HG03432 (cell line): ENCODE measurements at regions not wholly inside any gene's neighbourhood (a gene's known extent, or its start where the extent isn't known, plus 50 kb on each side); places are given as distances from the start of the nearest gene placed in this dataset.
"Not testable (repeated sequence)": the region's sequence is repeated elsewhere in the genome, so short reads cannot be mapped to it uniquely, and the experiment has no call there.

ENCODE experiments used
- ATAC-seq: cut with Tn5 transposase; IDR thresholded peaks from one replicate; pipeline ENCODE4 v1.9.1; 2021; ENCODE audit warnings: mild to moderate bottlenecking, moderate library complexity; ENCODE audit not compliant: unreplicated experiment

DNA sequence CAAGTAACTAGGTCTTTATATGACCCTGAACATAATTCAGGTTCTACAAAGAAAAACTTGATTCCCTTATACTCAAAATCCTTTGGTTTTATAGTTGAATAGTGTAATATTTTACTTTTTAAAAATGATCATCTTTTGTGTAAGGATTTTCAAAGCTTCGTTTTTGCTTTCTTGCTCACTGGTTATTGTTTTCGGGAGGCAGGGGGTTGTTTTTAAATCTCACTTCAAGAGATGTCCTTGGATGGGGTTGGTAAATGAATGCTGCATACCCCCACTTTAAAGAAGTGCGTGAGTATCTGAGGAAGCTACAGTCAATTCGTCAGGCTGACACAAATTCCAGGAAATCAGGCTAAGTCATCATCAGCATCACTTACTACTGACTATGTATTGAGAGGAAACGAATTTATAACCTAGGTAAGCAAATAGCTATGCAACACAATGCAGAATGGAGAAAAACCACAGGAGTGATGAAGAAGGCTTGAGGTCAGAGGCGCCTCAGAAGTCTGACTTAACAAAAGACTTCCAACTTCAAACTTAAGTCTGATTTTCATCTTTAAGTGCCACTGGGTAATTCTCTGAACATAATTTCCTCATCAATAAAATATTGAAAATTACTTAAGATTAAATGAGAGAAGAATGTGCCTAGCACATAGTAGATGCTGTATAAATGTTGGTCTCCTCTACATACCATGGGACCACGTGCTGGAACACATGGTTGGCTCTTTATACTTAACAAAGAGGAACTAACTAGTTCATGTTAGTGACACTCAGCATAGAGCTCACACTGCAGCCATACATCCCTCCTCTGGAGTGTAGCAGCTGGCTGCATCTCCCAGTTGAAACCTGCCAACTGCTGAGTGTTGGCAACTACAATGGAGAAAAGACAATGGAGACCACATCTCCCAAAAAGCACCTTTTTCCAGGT is 106.0 kb upstream of the KIF2A start:
- ATAC-seq: no peak

DNA sequence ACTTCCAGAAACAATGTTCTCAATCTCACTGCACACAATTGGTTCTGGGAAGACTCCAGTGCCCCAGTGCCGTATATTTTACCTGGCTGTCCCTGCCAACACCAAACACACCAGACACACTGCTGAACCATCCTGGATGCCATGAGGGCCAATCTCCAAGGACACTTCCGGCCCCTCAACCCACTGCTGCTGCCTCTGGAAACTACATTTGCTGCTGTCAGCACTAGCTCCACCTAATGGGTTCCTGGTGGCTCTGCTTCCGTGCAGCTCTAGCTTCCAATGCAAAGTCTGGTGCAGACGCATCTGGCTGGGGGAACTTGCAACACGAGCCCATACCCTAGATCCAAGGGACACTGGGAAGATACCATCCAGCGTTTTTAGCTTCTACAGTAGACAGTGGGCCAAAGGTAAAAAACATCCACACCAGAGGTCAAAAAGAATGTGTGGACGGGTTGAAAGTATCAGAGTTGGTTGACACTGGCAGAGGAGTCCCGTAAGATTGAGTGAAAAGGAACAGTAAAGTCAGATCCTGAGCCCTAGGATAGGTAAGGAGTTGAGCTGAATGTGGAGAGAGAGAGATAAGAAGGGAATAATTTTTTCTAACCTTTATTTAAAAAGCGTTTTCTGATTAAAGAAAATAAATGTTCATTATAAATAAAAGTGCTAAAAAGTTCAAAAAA is 99.7 kb upstream of the KIF2A start:
- ATAC-seq: no peak

- no peak for ATAC-seq
These were observed 97.7 kb upstream of the KIF2A start for GRCh38 chr5:62208218-62208852.

DNA sequence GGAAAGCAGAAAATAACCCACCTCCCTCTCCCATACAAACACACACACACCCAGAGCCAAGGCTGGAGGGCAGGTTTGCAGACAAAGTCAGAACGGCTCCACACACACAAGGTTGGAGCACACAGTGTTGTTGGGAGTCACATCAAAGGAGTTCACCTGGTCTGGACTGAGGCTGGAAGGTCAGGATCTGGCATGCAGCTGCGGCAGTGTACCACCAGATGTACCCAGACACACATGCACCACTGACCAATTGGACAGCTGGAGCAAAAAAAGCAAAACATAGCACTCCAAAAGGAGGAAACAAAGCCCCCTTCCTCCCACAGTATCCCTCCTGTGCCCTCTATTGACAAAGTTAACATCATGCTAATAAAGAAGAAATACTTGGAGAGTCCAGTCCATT is 94.6 kb upstream of the KIF2A start:
- no peak for ATAC-seq

GRCh38 chr5:62212648-62213047 is 93.4 kb upstream of the KIF2A start:
- no peak for ATAC-seq

DNA sequence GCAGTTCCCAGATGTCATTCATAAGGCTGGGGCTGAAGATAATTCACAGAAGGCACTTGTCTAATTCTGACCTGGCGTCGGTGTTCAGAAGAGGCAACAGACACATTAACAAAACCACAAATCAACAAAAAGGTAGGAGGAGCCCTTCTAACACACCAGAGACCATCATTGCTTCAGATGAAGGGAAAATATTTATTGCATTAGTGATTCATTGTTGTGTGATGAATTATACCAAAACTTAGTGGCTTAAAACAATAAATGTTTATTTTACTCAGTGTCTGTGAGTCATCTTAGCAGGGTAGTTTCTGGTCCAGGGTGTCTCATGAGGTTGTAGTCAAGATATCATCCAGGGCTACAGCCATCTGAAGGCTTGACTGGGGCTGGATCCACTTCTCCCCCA is 91.3 kb upstream of the KIF2A start:
- ATAC-seq: no peak

DNA sequence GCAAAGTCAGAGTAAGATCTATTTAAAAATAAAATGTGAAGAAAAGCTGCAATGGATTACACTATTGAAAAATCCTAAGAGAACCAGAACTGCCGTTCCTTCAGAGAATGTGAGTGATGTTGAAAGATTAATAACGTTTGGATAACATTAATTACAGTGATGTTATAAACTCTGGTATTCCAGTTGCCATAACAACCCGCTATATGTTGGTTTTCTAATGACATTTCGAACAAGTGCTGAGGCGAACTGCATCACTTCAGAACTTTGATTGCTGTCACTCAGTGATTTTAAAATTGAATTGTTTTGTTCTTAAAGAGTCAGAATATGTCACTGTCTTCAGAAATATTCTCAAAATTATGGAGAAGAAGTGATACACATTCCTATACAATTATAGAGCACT is 89.4 kb upstream of the KIF2A start:
- ATAC-seq: not testable (repeated sequence)

DNA sequence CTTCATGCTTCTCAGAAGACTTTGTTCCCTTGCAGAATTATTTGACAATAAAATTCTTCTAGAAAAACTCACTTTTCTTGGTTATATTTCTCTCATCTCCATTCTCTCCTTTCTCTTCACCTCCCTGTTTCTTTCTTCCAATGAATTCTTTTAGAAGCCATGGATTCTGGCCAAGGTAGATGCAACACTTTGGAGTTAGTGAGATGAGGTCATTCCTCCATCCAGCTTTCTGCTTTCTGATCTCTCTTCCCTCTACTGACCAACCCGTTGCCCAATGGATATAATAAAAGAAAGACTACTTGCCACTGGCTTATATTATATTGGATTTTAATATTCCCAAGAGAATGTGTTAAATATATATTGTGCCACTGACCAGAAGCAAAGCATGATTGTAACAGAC is 88.9 kb upstream of the KIF2A start:
- not testable (repeated sequence) for ATAC-seq

DNA sequence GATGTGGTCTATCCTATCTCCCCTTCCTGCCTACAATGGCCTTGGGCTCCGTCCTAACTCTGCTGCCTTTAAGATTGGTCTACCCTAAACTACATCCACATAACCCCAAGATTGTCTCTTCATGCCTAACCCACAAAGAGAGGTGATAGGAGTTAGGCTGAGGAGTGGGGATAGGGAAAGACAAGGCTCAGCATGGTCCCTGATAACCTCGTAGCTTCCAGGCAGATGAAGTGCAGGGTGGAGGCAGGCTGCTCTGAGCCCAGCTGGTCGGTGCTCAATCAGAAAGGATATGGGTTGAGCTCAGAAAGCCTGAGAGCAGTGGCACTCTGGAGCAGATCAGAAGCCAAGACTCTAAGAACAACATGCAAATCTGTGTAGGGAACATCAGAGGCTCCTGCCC is 87.1 kb upstream of the KIF2A start:
- ATAC-seq: not testable (repeated sequence)

DNA sequence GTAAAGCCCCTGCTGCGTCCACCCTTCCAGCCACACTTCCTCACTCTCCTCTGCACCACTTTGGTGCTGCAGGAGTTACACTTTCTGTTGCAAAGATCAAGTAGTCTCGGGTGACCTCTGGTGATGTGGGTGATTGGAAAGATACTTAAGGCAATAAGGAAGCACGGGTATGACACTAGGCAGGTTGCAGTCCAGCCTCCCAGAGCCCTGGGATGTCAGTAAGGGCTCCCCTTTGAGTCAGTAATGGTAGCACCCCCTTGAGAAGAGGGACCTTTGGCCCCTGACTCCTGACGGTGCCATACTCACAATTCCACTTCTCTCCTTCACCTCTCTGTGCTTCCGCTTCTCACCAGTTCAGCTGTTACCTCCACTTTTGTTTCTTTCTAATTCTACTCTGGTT is 84.1 kb upstream of the KIF2A start:
- not testable (repeated sequence) for ATAC-seq

GRCh38 chr5:62222305-62222704 is 83.7 kb upstream of the KIF2A start:
- not testable (repeated sequence) for ATAC-seq

DNA sequence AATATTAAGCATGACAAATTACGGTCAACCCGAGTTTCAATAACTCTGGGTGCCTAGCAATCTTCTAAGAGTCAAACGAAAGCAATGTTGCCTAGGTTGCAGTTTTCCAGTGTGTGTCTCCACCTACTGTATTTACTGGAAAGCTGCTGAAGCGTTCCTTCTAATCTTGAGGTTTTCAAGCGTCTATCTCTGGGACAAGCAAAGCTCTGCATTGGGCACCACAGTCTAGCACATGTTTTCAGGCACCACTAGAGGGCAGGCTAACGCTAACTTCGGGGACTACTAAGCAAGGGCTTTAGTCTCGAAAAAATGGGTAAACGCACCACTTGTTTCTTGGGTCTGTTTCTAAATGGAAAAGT is 82.7 kb upstream of the KIF2A start:
- ATAC-seq: peak; percentile 97

GRCh38 chr5:62224987-62225601 is 80.9 kb upstream of the KIF2A start:
- not testable (repeated sequence) for ATAC-seq

DNA sequence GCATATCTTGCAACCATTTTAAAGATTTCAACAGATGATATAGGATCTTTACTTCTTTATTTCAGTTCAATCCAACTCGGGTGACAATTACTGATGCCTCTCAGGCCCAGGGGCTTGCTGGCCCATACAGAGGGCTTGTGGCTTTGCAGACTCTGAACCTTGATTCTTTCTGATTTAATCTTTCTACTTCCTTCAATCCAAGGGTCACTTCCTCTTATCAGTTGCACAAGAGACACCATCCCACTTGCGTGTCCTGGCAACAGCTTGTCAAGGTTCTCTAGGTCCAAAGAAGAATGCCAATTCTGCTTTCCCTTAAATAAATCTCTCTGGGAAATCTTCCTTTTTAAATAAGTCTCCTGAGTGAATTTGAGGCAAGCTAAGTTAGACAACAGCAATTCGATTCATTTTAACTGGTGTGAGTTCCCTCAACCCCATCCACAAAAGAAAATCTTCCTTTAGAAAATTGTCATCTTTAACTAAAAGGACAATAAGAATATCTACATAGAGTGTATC is 75.1 kb upstream of the KIF2A start:
- not testable (repeated sequence) for ATAC-seq

- no peak for ATAC-seq
These were observed 74.4 kb upstream of the KIF2A start for GRCh38 chr5:62231576-62231975.

- not testable (repeated sequence) for ATAC-seq
These were observed 73.8 kb upstream of the KIF2A start for GRCh38 chr5:62232218-62232617.

GRCh38 chr5:62233083-62234046 is 72.6 kb upstream of the KIF2A start:
- peak; percentile 77 for ATAC-seq

DNA sequence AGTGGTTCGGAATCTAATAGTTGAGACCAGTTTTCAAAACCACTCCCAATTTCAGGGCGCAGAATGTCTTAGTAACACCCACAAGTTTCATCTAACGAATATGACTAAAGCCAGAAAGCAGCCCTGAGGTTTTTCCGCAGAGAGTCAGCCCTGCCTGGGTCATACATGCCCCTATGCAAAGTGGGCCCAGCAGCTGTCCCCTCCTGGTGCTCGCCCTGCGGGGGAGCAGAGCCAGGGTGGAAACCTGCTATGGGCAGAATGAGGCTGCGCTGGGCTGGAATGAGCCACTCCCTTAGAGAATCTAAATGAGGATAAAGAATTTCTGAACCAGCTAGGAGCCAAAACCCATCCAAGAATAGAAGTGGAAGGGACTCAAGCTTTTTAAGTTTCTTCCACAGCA is 69.4 kb upstream of the KIF2A start:
- peak; percentile 64 for ATAC-seq

DNA sequence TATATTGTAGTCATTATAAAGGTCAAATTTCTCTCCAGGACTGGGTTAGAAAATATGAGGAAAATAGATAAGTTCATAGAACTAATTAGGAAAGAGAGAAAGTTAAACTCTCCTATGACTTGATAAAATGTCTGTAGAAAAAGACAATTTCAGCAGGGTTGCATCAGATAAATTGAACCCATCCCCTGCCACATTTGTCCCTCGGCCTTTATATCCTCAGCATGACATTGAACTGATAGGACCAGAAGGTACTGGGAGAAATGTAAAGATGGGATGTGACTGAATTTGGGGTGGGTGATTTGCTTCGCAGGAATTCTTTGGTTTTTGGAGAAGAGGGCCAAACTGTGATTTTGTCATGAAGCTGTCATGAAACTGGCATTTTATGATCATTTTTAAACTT is 68.1 kb upstream of the KIF2A start:
- not testable (repeated sequence) for ATAC-seq

GRCh38 chr5:62238584-62238983 is 67.4 kb upstream of the KIF2A start:
- not testable (repeated sequence) for ATAC-seq
